Prostate gland (tissue), 2 donors: ENCODE measurements at regions not wholly inside any gene's neighbourhood (a gene's known extent, or its start where the extent isn't known, plus 50 kb on each side); places are given as distances from the start of the nearest gene placed in this dataset.

ENCODE experiments used
- DNase-seq: peaks from one replicate; pipeline ENCODE4 v3.0.0-alpha.2; 2019; ENCODE audit warnings: low spot score
- H3K27ac ChIP-seq, 2 donors: fragments of 200-600 bp; sonication (generic); 2 replicates each; pipeline ENCODE4 v1.5.1; 2017 to 2019
- H3K27me3 ChIP-seq: fragments of 200-600 bp; sonication (generic); replicated peaks from 2 replicates; pipeline ENCODE4 v1.5.1; 2019; ENCODE audit not compliant: insufficient read depth
- H3K36me3 ChIP-seq, 2 donors: fragments of 200-600 bp; sonication (generic); 1 replicate in 1 of 2; 2 replicates in 1 of 2; pipeline versions ENCODE4 v1.5.1 to v1.8.1; 2017 to 2019
- H3K4me1 ChIP-seq: fragments of 200-600 bp; sonication (generic); replicated peaks from 2 replicates; pipeline ENCODE4 v1.5.1; 2019
- H3K4me3 ChIP-seq, 2 donors: fragments of 200-600 bp; sonication (generic); 2 replicates each; pipeline ENCODE4 v1.5.1; 2017 to 2019
- H3K9me3 ChIP-seq: fragments of 200-600 bp; sonication (generic); 2 replicates; pipeline ENCODE4 v1.5.1; 2017
- POLR2A ChIP-seq: fragments of 450-650 bp; IDR thresholded peaks from one replicate; pipeline ENCODE4 v1.6.1; 2016; ENCODE audit warnings: antibody characterized with exemption, mild to moderate bottlenecking
- POLR2AphosphoS5 ChIP-seq: sonication (generic); formaldehyde crosslinking; IDR thresholded peaks from one replicate; pipeline ENCODE4 v1.6.1; 2017; ENCODE audit warnings: antibody characterized with exemption
- WGBS: methylation state at CpG from one replicate; pipeline ENCODE4 v1.1.5; 2018; 5-methylcytosine and 5-hydroxymethylcytosine counted together
- intact Hi-C: fragments of 100-400 bp; cut with DNase I; formaldehyde crosslinking; loops from one replicate; pipeline ENCODE4 v1.14.2; 2022
- TF ChIP-seq, protein P1 (sequence below), 4 experiments: fragments of 200-600 bp in 2 of 4; fragments of 450-650 bp in 2 of 4; sonication (generic) in 2 of 4; IDR thresholded peaks; 1 replicate in 3 of 4; 2 replicates in 1 of 4; pipeline ENCODE4 v1.5.1; 2016 to 2019; ENCODE audit warnings: antibody characterized with exemption in 4 of 4, mild to moderate bottlenecking in 2 of 4, moderate library complexity in 2 of 4

DNA sequence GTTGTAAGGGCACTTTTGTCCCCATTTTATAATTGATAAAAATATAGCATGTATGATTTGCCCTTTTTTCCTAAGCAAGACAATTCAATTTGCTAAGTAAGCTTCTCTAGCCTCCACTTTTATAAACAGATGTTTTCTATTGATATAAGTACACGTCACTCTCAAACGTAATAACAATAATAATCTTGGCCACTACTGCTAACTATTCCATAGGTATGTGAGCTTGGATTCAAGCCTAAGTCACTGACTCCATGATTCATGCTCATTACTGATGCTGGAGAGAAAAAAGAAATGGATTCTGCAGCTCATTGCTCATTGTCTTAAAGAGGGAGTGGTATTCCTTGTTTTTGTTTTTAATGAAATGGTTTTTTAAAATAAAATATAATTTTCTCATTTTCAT lies 661.0 kb downstream of the GALC start:
- TF ChIP-seq, protein P1, sequence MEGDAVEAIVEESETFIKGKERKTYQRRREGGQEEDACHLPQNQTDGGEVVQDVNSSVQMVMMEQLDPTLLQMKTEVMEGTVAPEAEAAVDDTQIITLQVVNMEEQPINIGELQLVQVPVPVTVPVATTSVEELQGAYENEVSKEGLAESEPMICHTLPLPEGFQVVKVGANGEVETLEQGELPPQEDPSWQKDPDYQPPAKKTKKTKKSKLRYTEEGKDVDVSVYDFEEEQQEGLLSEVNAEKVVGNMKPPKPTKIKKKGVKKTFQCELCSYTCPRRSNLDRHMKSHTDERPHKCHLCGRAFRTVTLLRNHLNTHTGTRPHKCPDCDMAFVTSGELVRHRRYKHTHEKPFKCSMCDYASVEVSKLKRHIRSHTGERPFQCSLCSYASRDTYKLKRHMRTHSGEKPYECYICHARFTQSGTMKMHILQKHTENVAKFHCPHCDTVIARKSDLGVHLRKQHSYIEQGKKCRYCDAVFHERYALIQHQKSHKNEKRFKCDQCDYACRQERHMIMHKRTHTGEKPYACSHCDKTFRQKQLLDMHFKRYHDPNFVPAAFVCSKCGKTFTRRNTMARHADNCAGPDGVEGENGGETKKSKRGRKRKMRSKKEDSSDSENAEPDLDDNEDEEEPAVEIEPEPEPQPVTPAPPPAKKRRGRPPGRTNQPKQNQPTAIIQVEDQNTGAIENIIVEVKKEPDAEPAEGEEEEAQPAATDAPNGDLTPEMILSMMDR (IDR thresholded peaks at IDR 0.05), result no peak
- WGBS, result 54% methylated on average over 2 of the region's 2 CpGs
- Histone ChIP-seq H3K27me3 (no peaks in the 10 kb centered on the region), H3K9me3 (no peaks in the 10 kb centered on the region), H3K4me1 (no peaks in the 10 kb centered on the region), H3K36me3 (no peaks in the 10 kb centered on the region), H3K27ac (no peak overlapping the region), H3K4me3 (no peak overlapping the region)
- no peak for DNase-seq
- intact Hi-C loops, result no loop called here

DNA sequence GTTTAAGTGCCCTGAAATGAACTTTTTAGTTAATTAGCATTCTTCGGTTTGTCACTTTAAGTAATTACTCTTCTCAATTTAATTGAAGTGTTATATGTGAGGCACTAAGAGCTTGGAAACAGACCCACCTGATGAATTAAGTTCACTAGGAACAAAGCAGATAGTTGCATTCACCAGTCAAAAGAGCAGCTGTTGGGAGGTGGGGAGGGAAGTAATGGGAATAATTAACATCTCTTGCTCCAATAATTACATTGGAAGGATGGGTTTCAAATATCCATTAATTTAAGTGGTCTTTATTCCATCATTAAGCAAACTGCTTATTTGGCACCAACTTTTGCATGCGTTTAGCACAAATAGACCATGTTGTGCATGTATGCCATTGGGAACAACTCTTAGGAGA lies 667.2 kb downstream of the GALC start:
- H3K36me3 ChIP-seq, result no peaks in the 10 kb centered on the region
- no peak for TF ChIP-seq POLR2AphosphoS5
- TF ChIP-seq POLR2A, result no peak
- TF ChIP-seq, protein P1 (IDR thresholded peaks at IDR 0.05), result no peak
- H3K27me3 ChIP-seq, result no peaks in the 10 kb centered on the region
- H3K4me1 ChIP-seq, result no peaks in the 10 kb centered on the region
- DNase-seq, result no peak
- no peak overlapping the region for H3K27ac ChIP-seq
- 90% methylated on average over 2 of the region's 2 CpGs for WGBS
- no peak overlapping the region for H3K4me3 ChIP-seq
- no peaks in the 10 kb centered on the region for H3K9me3 ChIP-seq
- intact Hi-C loops, result no loop called here

DNA sequence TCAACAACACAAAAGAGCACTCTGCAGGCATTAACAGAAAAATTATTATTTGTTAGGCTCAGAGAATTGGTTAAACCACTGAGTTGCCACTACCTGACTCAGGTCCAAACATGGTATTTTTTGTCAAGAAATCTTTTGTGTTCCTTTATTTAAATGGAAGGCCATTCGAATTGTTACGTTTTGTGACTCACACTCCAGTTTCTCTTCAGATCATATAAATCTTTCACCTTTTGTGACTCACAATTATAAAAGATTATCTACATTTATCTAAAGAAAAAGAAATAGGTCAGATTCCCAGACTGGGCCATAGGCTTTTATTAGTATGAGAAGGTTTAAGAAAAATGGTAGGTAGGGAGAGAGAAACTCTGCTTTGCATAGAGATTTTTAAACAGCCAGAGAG lies 669.8 kb downstream of the GALC start:
- no peaks in the 10 kb centered on the region for H3K9me3 ChIP-seq
- TF ChIP-seq POLR2A, result no peak
- TF ChIP-seq, protein P1 (IDR thresholded peaks at IDR 0.05), result no peak
- no peak for TF ChIP-seq POLR2AphosphoS5
- no peak overlapping the region for H3K4me3 ChIP-seq
- no peaks in the 10 kb centered on the region for H3K4me1 ChIP-seq
- no peak for DNase-seq
- no peaks in the 10 kb centered on the region for H3K27me3 ChIP-seq
- H3K27ac ChIP-seq, result no peak overlapping the region
- WGBS, result 57% methylated on average over 2 of the region's 2 CpGs
- intact Hi-C loops, result no loop called here
- no peaks in the 10 kb centered on the region for H3K36me3 ChIP-seq

DNA sequence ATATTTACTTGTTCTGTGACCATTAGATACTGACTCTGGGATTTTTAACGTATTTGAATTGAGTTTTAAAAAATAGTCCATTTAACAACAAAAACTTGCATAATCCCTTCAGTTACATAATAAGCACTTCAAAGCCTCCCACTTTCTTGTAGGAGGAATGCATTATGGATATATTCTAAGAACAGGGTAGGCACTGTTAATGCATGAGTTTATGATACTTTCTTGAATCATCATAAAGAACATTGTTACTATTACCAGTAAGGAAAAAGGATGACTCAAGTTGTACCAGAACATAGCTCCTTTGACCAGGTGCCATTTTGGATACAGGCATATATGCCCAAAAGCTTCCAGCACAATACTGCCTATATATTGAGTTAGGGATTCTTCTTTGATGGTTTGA lies 671.4 kb downstream of the GALC start:
- DNase-seq, result no peak
- Histone ChIP-seq H3K9me3 (no peaks in the 10 kb centered on the region), H3K27ac (no peak overlapping the region), H3K27me3 (no peaks in the 10 kb centered on the region), H3K4me1 (no peaks in the 10 kb centered on the region), H3K4me3 (no peak overlapping the region), H3K36me3 (no peaks in the 10 kb centered on the region)
- intact Hi-C loops, result no loop called here
- no peak for TF ChIP-seq POLR2AphosphoS5
- TF ChIP-seq POLR2A, result no peak
- TF ChIP-seq, protein P1 (IDR thresholded peaks at IDR 0.05), result no peak
- WGBS, result 84% methylated on average over 1 of the region's 1 CpG

DNA sequence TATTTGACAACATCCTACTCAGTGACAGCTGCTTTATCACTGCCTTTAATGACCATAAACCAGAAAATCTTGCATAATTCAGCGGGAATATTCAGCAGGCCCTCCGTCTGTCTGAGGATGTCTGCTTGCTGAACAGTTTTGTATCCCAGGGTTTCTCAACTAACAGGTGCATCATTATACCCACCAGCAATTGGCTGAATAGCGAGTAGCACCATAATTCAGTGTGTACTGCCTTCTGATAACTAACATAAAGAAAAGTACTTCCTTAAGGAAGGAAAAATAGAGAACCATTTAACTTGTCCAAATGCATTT lies 680.1 kb downstream of the GALC start:
- intact Hi-C loops, result no loop called here
- 74% methylated on average over 3 of the region's 3 CpGs for WGBS
- Histone ChIP-seq H3K9me3 (no peaks in the 10 kb centered on the region), H3K4me1 (no peaks in the 10 kb centered on the region), H3K4me3 (no peak overlapping the region), H3K27ac (no peak overlapping the region), H3K27me3 (no peaks in the 10 kb centered on the region), H3K36me3 (no peaks in the 10 kb centered on the region)
- no peak for TF ChIP-seq POLR2A
- TF ChIP-seq POLR2AphosphoS5, result no peak
- TF ChIP-seq, protein P1 (IDR thresholded peaks at IDR 0.05), result no peak
- DNase-seq, result no peak
